OCI-LY1 (cell line): ENCODE measurements at regions not wholly inside any gene's neighbourhood (a gene's known extent, or its start where the extent isn't known, plus 50 kb on each side); places are given as distances from the start of the nearest gene placed in this dataset.

Experiments used
- H2AFZ ChIP-seq: fragments of 200-600 bp; sonication (generic), shearing (Covaris generic); 2 replicates; pipeline ENCODE4 v1.6.0; 2014; ENCODE audit warnings: antibody characterized with exemption, mild to moderate bottlenecking, low read length
- H3F3A ChIP-seq: fragments of 200-600 bp; sonication (generic), shearing (Covaris generic); 2 replicates; pipeline ENCODE4 v1.6.0; 2014; ENCODE audit warnings: mild to moderate bottlenecking, antibody characterized with exemption, low read length, moderate library complexity; ENCODE audit not compliant: insufficient read depth
- H3K27ac ChIP-seq: fragments of 200-600 bp; sonication (generic); 2 replicates; pipeline ENCODE4 v1.5.1; 2014; ENCODE audit warnings: low read length, mixed run types, mild to moderate bottlenecking, low read depth; ENCODE audit not compliant: poor library complexity, severe bottlenecking
- H3K27me3 ChIP-seq: fragments of 200-600 bp; sonication (generic); 2 replicates; pipeline ENCODE4 v1.6.0; 2014; ENCODE audit warnings: antibody characterized with exemption, mild to moderate bottlenecking, low read length, moderate library complexity; ENCODE audit not compliant: insufficient read depth
- H3K36me3 ChIP-seq: fragments of 200-600 bp; sonication (generic); 2 replicates; pipeline ENCODE4 v1.6.1; 2014; ENCODE audit warnings: mild to moderate bottlenecking, antibody characterized with exemption, low read length, moderate library complexity, mixed read lengths; ENCODE audit not compliant: insufficient read depth
- H3K4me1 ChIP-seq: fragments of 200-600 bp; sonication (generic); 2 replicates; pipeline ENCODE4 v1.5.1; 2014; ENCODE audit warnings: mild to moderate bottlenecking, low read length, moderate library complexity; ENCODE audit not compliant: insufficient read depth, severe bottlenecking
- H3K4me2 ChIP-seq: fragments of 200-600 bp; sonication (generic), shearing (Covaris generic); 2 replicates; pipeline ENCODE4 v1.6.1; 2014; ENCODE audit warnings: low read length
- H3K4me3 ChIP-seq: fragments of 200-600 bp; sonication (generic); 2 replicates; pipeline ENCODE4 v1.5.1; 2014; ENCODE audit warnings: low read length, low read depth, mild to moderate bottlenecking, mixed read lengths; ENCODE audit not compliant: poor library complexity, severe bottlenecking
- H3K79me2 ChIP-seq: fragments of 200-600 bp; shearing (Covaris generic); 2 replicates; pipeline ENCODE4 v1.6.1; 2016; ENCODE audit warnings: mixed run types, low read length, mixed read lengths; ENCODE audit not compliant: insufficient read depth
- H3K9ac ChIP-seq: fragments of 200-600 bp; sonication (generic), shearing (Covaris generic); 2 replicates; pipeline ENCODE4 v1.6.1; 2014; ENCODE audit warnings: mild to moderate bottlenecking, low read length, mixed read lengths
- H3K9me2 ChIP-seq: fragments of 200-600 bp; sonication (generic), shearing (Covaris generic); 2 replicates; pipeline ENCODE4 v1.6.1; 2014; ENCODE audit warnings: low read depth, mild to moderate bottlenecking, low read length, mixed read lengths
- H3K9me3 ChIP-seq: fragments of 200-600 bp; shearing (Covaris generic); 2 replicates; pipeline ENCODE4 v1.6.1; 2014; ENCODE audit warnings: low read length, mixed read lengths
- H4K20me1 ChIP-seq: fragments of 200-600 bp; sonication (generic), shearing (Covaris generic); 2 replicates; pipeline ENCODE4 v1.6.0; 2016; ENCODE audit warnings: mild to moderate bottlenecking, low read length; ENCODE audit not compliant: insufficient read depth
- CTCF ChIP-seq: fragments of 200-600 bp; sonication (generic), shearing (Covaris generic); IDR thresholded peaks from 2 replicates; pipeline ENCODE4 v1.5.1; 2017; ENCODE audit warnings: mild to moderate bottlenecking, antibody characterized with exemption, low read length, moderate library complexity, mixed read lengths
- EZH2 ChIP-seq: fragments of 200-600 bp; sonication (generic), shearing (Covaris generic); IDR thresholded peaks from 2 replicates; pipeline ENCODE4 v1.8.0; 2017; ENCODE audit warnings: borderline replicate concordance, mixed run types, mild to moderate bottlenecking, antibody characterized with exemption, low read length, moderate library complexity, mixed read lengths

- Histone ChIP-seq H3K4me1 (no peaks in the 10 kb centered on the region), H3F3A (no peaks in the 10 kb centered on the region), H3K36me3 (no peaks in the 10 kb centered on the region), H2AFZ (no peak overlapping the region), H4K20me1 (no peaks in the 10 kb centered on the region), H3K9me3 (no peaks in the 10 kb centered on the region), H3K4me2 (no peak overlapping the region), H3K27ac (no peak overlapping the region), H3K27me3 (no peaks in the 10 kb centered on the region), H3K9ac (no peak overlapping the region), H3K79me2 (no peaks in the 10 kb centered on the region), H3K9me2 (no peaks in the 10 kb centered on the region), H3K4me3 (no peak overlapping the region)
- TF ChIP-seq EZH2 (no peak), CTCF (no peak)
These were observed 750.2 kb upstream of the IGFBP3 start for GRCh38 chr7:46671108-46671769.

- Histone ChIP-seq H3K36me3 (no peaks in the 10 kb centered on the region), H3K9ac (no peak overlapping the region), H4K20me1 (no peaks in the 10 kb centered on the region), H3K9me2 (no peaks in the 10 kb centered on the region), H3K9me3 (no peaks in the 10 kb centered on the region), H3K27me3 (no peaks in the 10 kb centered on the region), H3K4me2 (no peak overlapping the region), H3K4me1 (no peaks in the 10 kb centered on the region), H3K79me2 (no peaks in the 10 kb centered on the region), H3K27ac (no peak overlapping the region), H3K4me3 (no peak overlapping the region), H3F3A (no peaks in the 10 kb centered on the region), H2AFZ (no peak overlapping the region)
- TF ChIP-seq EZH2 (no peak), CTCF (no peak)
These were observed 748.0 kb upstream of the IGFBP3 start for GRCh38 chr7:46669028-46669427.

- no peaks in the 10 kb centered on the region for H4K20me1 ChIP-seq
- no peaks in the 10 kb centered on the region for H3K79me2 ChIP-seq
- no peak overlapping the region for H2AFZ ChIP-seq
- H3K9me2 ChIP-seq = no peaks in the 10 kb centered on the region
- no peaks in the 10 kb centered on the region for H3K36me3 ChIP-seq
- H3K4me2 ChIP-seq = no peak overlapping the region
- H3K27me3 ChIP-seq = no peaks in the 10 kb centered on the region
- no peaks in the 10 kb centered on the region for H3K4me1 ChIP-seq
- H3K9me3 ChIP-seq = no peaks in the 10 kb centered on the region
- H3K27ac ChIP-seq = no peak overlapping the region
- TF ChIP-seq EZH2 = no peak
- TF ChIP-seq CTCF = no peak
- H3F3A ChIP-seq = no peaks in the 10 kb centered on the region
- no peak overlapping the region for H3K9ac ChIP-seq
- H3K4me3 ChIP-seq = no peak overlapping the region
These were observed 743.4 kb upstream of the IGFBP3 start for GRCh38 chr7:46664453-46664852.
